Left ventricle myocardium inferior (tissue), 1 donor: ENCODE measurements at regions not wholly inside any gene's neighbourhood (a gene's known extent, or its start where the extent isn't known, plus 50 kb on each side); places are given as distances from the start of the nearest gene placed in this dataset.

Source experiments
- DNase-seq: peaks from one replicate; pipeline ENCODE4 v3.0.0-alpha.2; 2020
- H3K27ac ChIP-seq: fragments of 200-600 bp; replicated peaks from 2 replicates; pipeline ENCODE4 v1.8.0; 2021
- H3K27me3 ChIP-seq: fragments of 200-600 bp; 2 replicates; pipeline ENCODE4 v1.8.0; 2021; ENCODE audit warnings: low read depth
- H3K36me3 ChIP-seq: fragments of 200-600 bp; 2 replicates; pipeline ENCODE4 v1.8.0; 2021
- H3K4me1 ChIP-seq: fragments of 200-600 bp; 2 replicates; pipeline ENCODE4 v1.8.0; 2021
- H3K4me3 ChIP-seq: fragments of 200-600 bp; 2 replicates; pipeline ENCODE4 v1.8.0; 2021; ENCODE audit warnings: mild to moderate bottlenecking, moderate library complexity
- H3K9me3 ChIP-seq: fragments of 200-600 bp; replicated peaks from 2 replicates; pipeline ENCODE4 v1.8.0; 2021
- intact Hi-C: fragments of 100-400 bp; cut with micrococcal nuclease; formaldehyde crosslinking; loops from one replicate; pipeline ENCODE4 v1.11.0; 2022
- TF ChIP-seq, protein P1 (sequence below): fragments of 200-600 bp; IDR thresholded peaks from 2 replicates; pipeline ENCODE4 v1.8.0; 2021; ENCODE audit warnings: antibody characterized with exemption, mild to moderate bottlenecking, borderline replicate concordance
- donor health status: DM: no; HTN: yes; CAD: no; lungs with severe emphysema.

DNA sequence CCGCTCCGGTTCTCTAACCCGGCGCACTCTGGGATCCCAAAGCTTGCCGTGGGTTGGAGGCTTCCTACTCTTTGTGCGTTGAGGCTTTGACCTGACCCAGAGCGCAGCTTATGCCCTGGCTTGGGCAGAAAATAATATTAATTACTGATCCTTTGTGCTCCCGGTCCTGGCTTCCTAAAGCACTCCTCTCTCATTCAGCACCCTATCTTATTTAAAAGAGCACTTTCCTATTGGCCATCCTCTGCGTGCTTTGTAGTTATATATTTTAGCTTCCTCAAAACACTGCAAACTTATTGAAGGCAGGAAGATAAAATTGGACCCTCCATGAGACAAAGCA, 466.0 kb downstream of the XPNPEP1 start:
- no peaks in the 10 kb centered on the region for H3K4me1 ChIP-seq
- H3K27me3 ChIP-seq = peaks cover 65% of the 10 kb centered on the region
- H3K4me3 ChIP-seq = peak overlapping the region; percentile 9
- no peaks in the 10 kb centered on the region for H3K36me3 ChIP-seq
- DNase-seq = no peak
- peaks cover 12% of the 10 kb centered on the region for H3K9me3 ChIP-seq
- intact Hi-C loops = no loop called here
- H3K27ac ChIP-seq = no peak overlapping the region
- TF ChIP-seq, protein P1, sequence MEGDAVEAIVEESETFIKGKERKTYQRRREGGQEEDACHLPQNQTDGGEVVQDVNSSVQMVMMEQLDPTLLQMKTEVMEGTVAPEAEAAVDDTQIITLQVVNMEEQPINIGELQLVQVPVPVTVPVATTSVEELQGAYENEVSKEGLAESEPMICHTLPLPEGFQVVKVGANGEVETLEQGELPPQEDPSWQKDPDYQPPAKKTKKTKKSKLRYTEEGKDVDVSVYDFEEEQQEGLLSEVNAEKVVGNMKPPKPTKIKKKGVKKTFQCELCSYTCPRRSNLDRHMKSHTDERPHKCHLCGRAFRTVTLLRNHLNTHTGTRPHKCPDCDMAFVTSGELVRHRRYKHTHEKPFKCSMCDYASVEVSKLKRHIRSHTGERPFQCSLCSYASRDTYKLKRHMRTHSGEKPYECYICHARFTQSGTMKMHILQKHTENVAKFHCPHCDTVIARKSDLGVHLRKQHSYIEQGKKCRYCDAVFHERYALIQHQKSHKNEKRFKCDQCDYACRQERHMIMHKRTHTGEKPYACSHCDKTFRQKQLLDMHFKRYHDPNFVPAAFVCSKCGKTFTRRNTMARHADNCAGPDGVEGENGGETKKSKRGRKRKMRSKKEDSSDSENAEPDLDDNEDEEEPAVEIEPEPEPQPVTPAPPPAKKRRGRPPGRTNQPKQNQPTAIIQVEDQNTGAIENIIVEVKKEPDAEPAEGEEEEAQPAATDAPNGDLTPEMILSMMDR = no peak

DNA sequence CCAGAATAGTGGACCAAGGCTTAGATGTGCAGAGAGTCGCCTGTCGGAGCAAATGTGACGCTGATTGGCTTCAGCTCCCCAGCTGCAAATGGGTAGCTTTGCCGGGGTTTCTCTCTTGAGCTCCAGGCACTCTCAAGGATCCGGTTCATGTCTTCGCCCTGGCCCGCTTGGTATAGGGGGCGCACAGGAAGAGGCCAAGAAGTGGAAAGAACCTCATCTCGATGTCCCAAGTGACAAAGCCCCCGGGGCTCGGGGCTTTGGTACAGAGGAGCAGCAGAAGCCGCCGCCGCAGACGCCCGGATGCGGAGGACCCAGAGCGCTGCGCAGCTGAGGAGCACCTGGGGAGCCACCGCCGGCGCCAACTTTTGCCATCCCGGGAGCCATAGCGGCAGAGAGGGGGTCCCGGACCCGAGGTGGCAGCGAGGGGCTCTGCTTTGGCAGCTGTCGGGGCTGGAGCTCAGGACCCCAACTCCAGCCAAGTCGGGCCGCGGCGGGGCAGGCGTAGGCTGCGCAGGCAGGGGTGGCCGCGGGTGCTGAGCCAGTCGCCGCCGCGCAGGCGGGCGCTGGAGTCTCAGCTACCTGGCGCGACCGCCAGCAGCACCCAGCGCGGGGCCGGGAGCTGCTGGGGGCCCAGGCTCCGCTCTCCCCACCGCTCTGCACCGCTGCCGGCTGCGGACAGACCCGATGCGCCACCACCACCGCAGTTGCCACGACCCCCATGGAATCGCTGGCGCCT, 466.6 kb downstream of the XPNPEP1 start:
- intact Hi-C loops = no loop called here
- no peaks in the 10 kb centered on the region for H3K4me1 ChIP-seq
- peaks cover 65% of the 10 kb centered on the region for H3K27me3 ChIP-seq
- no peak for DNase-seq
- no peaks in the 10 kb centered on the region for H3K36me3 ChIP-seq
- TF ChIP-seq, protein P1 = no peak
- H3K27ac ChIP-seq = no peak overlapping the region
- peaks cover 12% of the 10 kb centered on the region for H3K9me3 ChIP-seq
- peak overlapping the region; percentile 9 for H3K4me3 ChIP-seq

- Histone ChIP-seq H3K27ac (no peak overlapping the region), H3K4me1 (no peaks in the 10 kb centered on the region), H3K27me3 (peaks cover 63% of the 10 kb centered on the region), H3K36me3 (no peaks in the 10 kb centered on the region), H3K4me3 (no peak overlapping the region), H3K9me3 (peaks cover 12% of the 10 kb centered on the region)
- TF ChIP-seq, protein P1 = no peak
- DNase-seq = no peak
- intact Hi-C loops = no loop called here
Measured at GRCh38 chr10:109454691-109455090, 468.6 kb downstream of the XPNPEP1 start.

GRCh38 chr10:109451879-109452278, 471.4 kb downstream of the XPNPEP1 start:
- intact Hi-C loops = no loop called here
- Histone ChIP-seq H3K27me3 (peaks cover 45% of the 10 kb centered on the region), H3K9me3 (no peaks in the 10 kb centered on the region), H3K4me3 (no peak overlapping the region), H3K4me1 (no peaks in the 10 kb centered on the region), H3K27ac (no peak overlapping the region), H3K36me3 (no peaks in the 10 kb centered on the region)
- DNase-seq = no peak
- TF ChIP-seq, protein P1 = no peak

DNA sequence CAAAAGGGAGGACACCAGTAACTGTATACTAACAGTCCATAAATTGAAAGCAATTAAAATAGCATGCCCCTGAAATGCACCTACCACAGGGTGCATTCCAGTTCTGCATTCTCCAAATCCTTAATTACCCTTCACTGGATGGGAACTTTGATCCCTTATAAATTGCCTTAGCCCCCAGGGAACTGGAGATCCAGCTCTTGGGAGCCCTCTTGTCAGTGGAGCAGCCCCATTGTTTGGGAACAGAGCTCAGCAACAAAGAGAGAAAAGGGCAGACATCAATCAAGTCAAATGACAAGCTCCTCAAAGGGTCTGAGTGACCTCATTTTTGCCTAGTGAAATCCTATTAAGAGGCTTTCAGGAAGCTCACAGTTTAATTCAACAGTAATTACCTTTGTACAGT, 472.6 kb downstream of the XPNPEP1 start:
- H3K27me3 ChIP-seq = peaks cover 41% of the 10 kb centered on the region
- no peaks in the 10 kb centered on the region for H3K36me3 ChIP-seq
- intact Hi-C loops = no loop called here
- TF ChIP-seq, protein P1 = no peak
- no peak overlapping the region for H3K4me3 ChIP-seq
- no peak overlapping the region for H3K27ac ChIP-seq
- no peaks in the 10 kb centered on the region for H3K4me1 ChIP-seq
- H3K9me3 ChIP-seq = no peaks in the 10 kb centered on the region
- no peak for DNase-seq
